ENCODE measurements at regions not wholly inside any gene's neighbourhood (a gene's known extent, or its start where the extent isn't known, plus 50 kb on each side); places are given as distances from the start of the nearest gene placed in this dataset.

- DNase-seq (ENCODE audit: low read depth) = no peak
- ChIA-PET POLR2A (no interaction called here), CTCF (interaction anchor here (0.6 to 1.9 kb wide), 9 partner anchors 10 to 272 kb away, joined by 3 to 9 read pairs (median 4); no protein-coding TSS in a partner anchor)
- H3K4me3 ChIP-seq (ENCODE audit: low read depth, low read length) = no peak overlapping the region
- no peaks in the 10 kb centered on the region for H3K27me3 ChIP-seq (ENCODE audit: control insufficient read depth, insufficient read depth, low read length)
- TF ChIP-seq CTCF (IDR thresholded peaks at IDR 0.05; ENCODE audit: insufficient read depth, low read depth, low read length) = no peak
- no peaks in the 10 kb centered on the region for H3K36me3 ChIP-seq (ENCODE audit: control insufficient read depth, insufficient read depth, low read length)
Measured at GRCh38 chr15:62469478-62469873, 304.4 kb upstream of the C2CD4B start.

- H3K36me3 ChIP-seq (ENCODE audit: control insufficient read depth, insufficient read depth, low read length) = no peaks in the 10 kb centered on the region
- H3K27me3 ChIP-seq (ENCODE audit: control insufficient read depth, insufficient read depth, low read length) = no peaks in the 10 kb centered on the region
- TF ChIP-seq CTCF (IDR thresholded peaks at IDR 0.05; ENCODE audit: insufficient read depth, low read depth, low read length) = no peak
- ChIA-PET POLR2A (no interaction called here), CTCF (interaction anchor here (0.6 to 1.9 kb wide), 9 partner anchors 9 to 272 kb away, joined by 3 to 9 read pairs (median 4); no protein-coding TSS in a partner anchor)
- peak; percentile 63 for DNase-seq (ENCODE audit: low read depth)
- no peak overlapping the region for H3K4me3 ChIP-seq (ENCODE audit: low read depth, low read length)
Measured at GRCh38 chr15:62469874-62470688, 305.0 kb upstream of the C2CD4B start.

- CTCF ChIA-PET = interaction anchor here (1.1 to 1.7 kb wide), 2 partner anchors 11 to 80 kb away, joined by 3 to 4 read pairs; no protein-coding TSS in a partner anchor
- Histone ChIP-seq H3K36me3 (ENCODE audit: control insufficient read depth, insufficient read depth, low read length) (no peaks in the 10 kb centered on the region), H3K4me3 (ENCODE audit: low read depth, low read length) (no peak overlapping the region), H3K27me3 (ENCODE audit: control insufficient read depth, insufficient read depth, low read length) (no peaks in the 10 kb centered on the region)
- no peak for DNase-seq (ENCODE audit: low read depth)
- no peak for TF ChIP-seq CTCF (IDR thresholded peaks at IDR 0.05; ENCODE audit: insufficient read depth, low read depth, low read length)
- POLR2A ChIA-PET = no interaction called here
Measured at GRCh38 chr15:62472616-62473299, 307.7 kb upstream of the C2CD4B start.

GRCh38 chr15:62474021-62474770 is 309.1 kb upstream of the C2CD4B start:
- ChIA-PET CTCF (interaction anchor here (1.3 kb wide), 1 partner anchor 9 kb away, joined by 5 read pairs; no protein-coding TSS in a partner anchor), POLR2A (no interaction called here)
- TF ChIP-seq CTCF (IDR thresholded peaks at IDR 0.05; ENCODE audit: insufficient read depth, low read depth, low read length) = no peak
- no peaks in the 10 kb centered on the region for H3K36me3 ChIP-seq (ENCODE audit: control insufficient read depth, insufficient read depth, low read length)
- H3K27me3 ChIP-seq (ENCODE audit: control insufficient read depth, insufficient read depth, low read length) = no peaks in the 10 kb centered on the region
- no peak for DNase-seq (ENCODE audit: low read depth)
- no peak overlapping the region for H3K4me3 ChIP-seq (ENCODE audit: low read depth, low read length)

- ChIA-PET CTCF (interaction anchor here (1.3 kb wide), 1 partner anchor 9 kb away, joined by 5 read pairs; no protein-coding TSS in a partner anchor), POLR2A (no interaction called here)
- peak; percentile 51 for DNase-seq (ENCODE audit: low read depth)
- no peak for TF ChIP-seq CTCF (IDR thresholded peaks at IDR 0.05; ENCODE audit: insufficient read depth, low read depth, low read length)
- no peak overlapping the region for H3K4me3 ChIP-seq (ENCODE audit: low read depth, low read length)
- no peaks in the 10 kb centered on the region for H3K36me3 ChIP-seq (ENCODE audit: control insufficient read depth, insufficient read depth, low read length)
- H3K27me3 ChIP-seq (ENCODE audit: control insufficient read depth, insufficient read depth, low read length) = no peaks in the 10 kb centered on the region
Measured at GRCh38 chr15:62474771-62475124, 309.7 kb upstream of the C2CD4B start.
